SU-DHL-6 (cell line): ENCODE measurements at regions not wholly inside any gene's neighbourhood (a gene's known extent, or its start where the extent isn't known, plus 50 kb on each side); places are given as distances from the start of the nearest gene placed in this dataset.

Source experiments
- EZH2phosphoT487 ChIP-seq: fragments of 200-600 bp; sonication (generic), shearing (Covaris generic); conservative IDR thresholded peaks from 2 replicates; pipeline ENCODE4 v1.6.1; 2018; ENCODE audit warnings: mild to moderate bottlenecking, antibody characterized with exemption, low read length, moderate library complexity, mixed read lengths
- TF ChIP-seq, protein P1 (sequence below): fragments of 200-600 bp; sonication (generic); IDR thresholded peaks from one replicate; pipeline ENCODE4 v1.5.1; 2017; ENCODE audit warnings: antibody characterized with exemption, mild to moderate bottlenecking, low read length, moderate library complexity; ENCODE audit not compliant: insufficient read depth, poor library complexity, severe bottlenecking

DNA sequence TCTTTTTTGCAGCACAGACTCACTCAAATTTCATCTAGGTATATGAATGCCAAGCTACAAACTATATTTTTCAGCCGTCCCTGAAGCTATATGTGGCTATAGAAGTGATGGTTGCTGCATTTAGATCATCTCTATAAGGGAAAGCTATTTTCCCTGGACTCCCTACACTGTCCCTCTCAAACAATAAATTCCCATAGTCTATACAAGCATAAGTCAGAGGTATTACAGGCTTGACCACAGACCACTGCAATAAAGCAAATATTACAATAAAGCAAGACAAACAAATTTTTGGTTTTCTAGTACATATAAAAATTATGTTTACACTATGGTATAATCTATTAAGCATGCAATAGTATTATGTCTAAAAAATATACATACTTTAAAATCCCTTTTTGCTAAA lies 1015.5 kb upstream of the LRRN3 start:
- TF ChIP-seq, protein P1, sequence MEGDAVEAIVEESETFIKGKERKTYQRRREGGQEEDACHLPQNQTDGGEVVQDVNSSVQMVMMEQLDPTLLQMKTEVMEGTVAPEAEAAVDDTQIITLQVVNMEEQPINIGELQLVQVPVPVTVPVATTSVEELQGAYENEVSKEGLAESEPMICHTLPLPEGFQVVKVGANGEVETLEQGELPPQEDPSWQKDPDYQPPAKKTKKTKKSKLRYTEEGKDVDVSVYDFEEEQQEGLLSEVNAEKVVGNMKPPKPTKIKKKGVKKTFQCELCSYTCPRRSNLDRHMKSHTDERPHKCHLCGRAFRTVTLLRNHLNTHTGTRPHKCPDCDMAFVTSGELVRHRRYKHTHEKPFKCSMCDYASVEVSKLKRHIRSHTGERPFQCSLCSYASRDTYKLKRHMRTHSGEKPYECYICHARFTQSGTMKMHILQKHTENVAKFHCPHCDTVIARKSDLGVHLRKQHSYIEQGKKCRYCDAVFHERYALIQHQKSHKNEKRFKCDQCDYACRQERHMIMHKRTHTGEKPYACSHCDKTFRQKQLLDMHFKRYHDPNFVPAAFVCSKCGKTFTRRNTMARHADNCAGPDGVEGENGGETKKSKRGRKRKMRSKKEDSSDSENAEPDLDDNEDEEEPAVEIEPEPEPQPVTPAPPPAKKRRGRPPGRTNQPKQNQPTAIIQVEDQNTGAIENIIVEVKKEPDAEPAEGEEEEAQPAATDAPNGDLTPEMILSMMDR: no peak
- no peak for TF ChIP-seq EZH2phosphoT487
